ENCODE measurements at regions not wholly inside any gene's neighbourhood (a gene's known extent, or its start where the extent isn't known, plus 50 kb on each side); places are given as distances from the start of the nearest gene placed in this dataset.

GRCh38 chr14:95413289-95414215 is 93.8 kb upstream of the CLMN start:
- DNase-seq (ENCODE audit: low read depth in 2 of 2, low spot score in 1 of 2), result no peak

DNA sequence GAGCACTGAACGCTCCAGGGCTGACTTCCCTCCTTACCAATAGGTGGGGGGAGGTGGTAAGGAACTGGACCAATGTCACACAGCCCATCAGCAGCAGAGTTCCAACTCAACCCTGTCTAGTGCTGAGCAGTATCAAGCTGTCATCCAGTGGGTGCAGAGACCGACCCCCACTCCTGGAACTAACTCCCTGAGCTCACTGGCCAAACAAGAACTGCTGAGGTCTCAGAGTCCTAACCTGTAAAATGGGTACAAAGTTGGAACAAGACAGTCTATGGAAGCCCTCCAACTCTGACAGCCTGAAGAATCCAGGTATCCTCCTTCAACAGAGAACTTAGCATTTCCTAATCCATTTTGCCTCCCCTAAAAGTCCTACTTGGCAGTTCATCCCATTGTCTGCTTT is 91.1 kb upstream of the CLMN start:
- DNase-seq (ENCODE audit: low read depth in 2 of 2, low spot score in 1 of 2), result no peak

- DNase-seq (ENCODE audit: low read depth in 2 of 2, low spot score in 1 of 2), result no peak
These were observed 90.0 kb upstream of the CLMN start for GRCh38 chr14:95409477-95410272.

- no peak for DNase-seq (ENCODE audit: low read depth in 2 of 2, low spot score in 1 of 2)
These were observed 89.2 kb upstream of the CLMN start for GRCh38 chr14:95408731-95409476.

- no peak for DNase-seq (ENCODE audit: low read depth in 2 of 2, low spot score in 1 of 2)
These were observed 87.6 kb upstream of the CLMN start for GRCh38 chr14:95407354-95407753.

DNA sequence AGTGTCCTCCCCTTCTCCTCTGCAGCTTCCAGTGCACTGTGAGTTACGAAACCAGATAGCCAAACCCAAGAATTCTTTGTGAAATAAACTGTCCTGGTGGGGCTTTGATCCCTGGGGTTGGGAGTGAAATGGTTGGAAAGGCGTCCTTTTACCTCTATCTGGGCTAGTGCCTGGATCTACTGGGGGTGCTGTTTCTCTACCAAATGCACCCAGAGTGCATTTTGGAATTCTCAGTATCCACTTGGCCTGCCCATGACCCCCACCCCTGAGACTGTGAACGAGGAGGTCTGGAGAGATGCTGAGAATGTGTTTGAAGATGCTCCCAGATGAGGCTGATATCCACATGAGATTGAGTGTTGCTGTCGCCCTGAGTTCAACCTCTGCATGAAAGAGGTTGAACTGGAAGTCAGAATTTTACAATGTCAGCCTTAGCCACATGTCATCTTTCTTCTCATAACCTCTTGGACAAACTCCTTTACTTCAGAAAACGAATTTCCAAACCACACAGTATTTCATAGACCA is 87.1 kb upstream of the CLMN start:
- DNase-seq (ENCODE audit: low read depth in 2 of 2, low spot score in 1 of 2), result no peak

GRCh38 chr14:95404583-95404982 is 84.9 kb upstream of the CLMN start:
- DNase-seq (ENCODE audit: low read depth in 2 of 2, low spot score in 1 of 2), result no peak

DNA sequence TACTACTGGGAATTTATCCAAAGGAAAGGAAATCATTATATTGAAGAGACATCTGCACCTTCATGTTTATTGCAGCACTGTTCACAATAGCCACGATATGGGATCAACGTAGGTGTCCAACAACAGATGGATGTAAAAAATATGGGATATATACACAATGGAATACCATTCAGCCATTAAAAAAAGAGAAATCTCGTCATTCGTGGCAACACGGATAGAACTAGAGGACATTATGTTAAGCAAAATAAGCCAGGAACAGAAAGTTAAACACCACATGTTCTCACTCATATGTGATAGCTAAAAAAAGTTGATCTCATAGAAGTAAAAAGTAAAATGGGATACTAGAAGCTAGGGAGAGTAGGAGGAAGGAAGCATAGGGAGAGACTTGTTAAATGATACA is 82.9 kb upstream of the CLMN start:
- no peak for DNase-seq (ENCODE audit: low read depth in 2 of 2, low spot score in 1 of 2)

DNA sequence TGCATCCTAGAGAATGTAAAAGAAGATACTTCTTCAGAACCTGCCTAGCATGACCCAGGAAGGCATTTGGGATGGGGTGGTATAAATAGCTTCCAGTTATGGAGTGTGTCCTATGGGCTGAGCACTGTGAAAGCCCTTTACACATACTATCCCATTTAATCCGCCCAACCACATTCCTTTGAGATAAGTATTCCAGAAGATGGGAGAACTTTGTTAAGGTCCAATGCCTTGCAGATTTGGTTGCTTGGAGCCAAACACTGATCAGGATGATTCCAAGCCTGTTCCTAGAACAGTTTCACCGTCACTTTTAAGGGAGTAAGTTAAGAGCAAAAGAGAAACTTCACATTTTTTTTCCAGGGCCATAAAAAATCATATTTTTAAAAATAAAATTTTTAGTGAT is 82.5 kb upstream of the CLMN start:
- DNase-seq (ENCODE audit: low read depth in 2 of 2, low spot score in 1 of 2), result no peak

DNA sequence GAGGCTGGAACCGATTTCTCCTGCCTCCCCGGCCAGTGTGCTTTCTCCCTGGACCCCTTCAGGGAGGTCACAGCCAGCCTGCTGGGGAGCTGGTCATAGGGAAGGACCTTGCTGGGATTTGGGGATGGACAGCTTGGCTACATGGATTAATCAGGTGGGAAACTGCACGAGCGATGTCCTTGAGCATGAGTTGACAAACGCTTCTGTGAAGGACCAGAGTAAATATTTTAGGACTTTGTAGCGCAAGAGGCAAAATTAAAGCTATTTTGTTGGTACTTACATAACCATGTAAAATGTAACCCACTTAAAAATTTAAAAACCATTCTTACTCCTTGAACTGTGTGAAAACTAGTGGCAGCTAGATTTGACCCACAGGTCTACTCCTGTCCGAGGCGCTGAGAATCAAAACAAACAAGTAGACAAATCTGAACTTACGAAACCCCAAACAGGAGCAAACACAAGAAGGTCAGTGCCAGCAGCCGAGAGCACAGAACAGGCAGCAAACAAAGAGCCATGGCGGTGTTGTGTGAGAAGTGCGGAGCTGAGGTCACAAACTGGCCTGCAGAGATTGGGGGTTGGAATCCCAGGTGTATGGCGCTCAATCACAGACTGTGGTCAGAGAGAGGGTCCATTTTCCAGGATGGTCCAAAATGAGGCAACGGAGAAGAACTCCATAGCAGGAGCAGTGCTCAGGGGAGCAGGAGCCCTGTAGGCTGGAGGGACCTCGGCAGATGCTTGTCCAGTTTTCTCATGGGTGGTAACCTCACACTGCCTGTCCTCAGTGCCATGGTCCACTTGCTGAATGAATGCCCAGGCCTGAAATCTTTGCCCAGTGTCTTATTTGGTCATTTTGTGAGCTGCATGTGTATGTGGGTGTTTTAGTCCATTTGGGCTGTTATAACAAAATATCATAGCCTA is 79.2 kb upstream of the CLMN start:
- DNase-seq (ENCODE audit: low read depth in 2 of 2, low spot score in 1 of 2), result no peak

GRCh38 chr14:95397325-95397724 is 77.6 kb upstream of the CLMN start:
- no peak for DNase-seq (ENCODE audit: low read depth in 2 of 2, low spot score in 1 of 2)

DNA sequence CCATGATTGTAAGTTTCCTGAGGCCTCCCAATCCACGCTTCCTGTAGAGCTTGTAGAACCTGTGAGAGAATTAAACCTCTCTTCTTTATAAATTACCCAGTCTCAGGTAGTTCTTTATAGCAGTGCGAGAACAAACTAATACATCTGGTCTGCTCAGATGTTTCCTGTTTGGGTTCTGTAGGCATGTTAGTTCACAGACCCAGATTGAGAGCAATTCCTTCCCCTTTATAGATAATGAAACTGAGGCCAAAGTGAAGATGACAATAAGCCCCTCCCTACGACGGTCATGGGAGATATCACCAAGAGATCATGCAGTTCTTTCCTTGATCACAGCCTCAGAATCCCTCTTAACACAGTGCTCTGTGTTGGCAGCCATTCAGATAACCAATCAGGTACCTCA is 76.5 kb upstream of the CLMN start:
- DNase-seq (ENCODE audit: low read depth in 2 of 2, low spot score in 1 of 2), result no peak

DNA sequence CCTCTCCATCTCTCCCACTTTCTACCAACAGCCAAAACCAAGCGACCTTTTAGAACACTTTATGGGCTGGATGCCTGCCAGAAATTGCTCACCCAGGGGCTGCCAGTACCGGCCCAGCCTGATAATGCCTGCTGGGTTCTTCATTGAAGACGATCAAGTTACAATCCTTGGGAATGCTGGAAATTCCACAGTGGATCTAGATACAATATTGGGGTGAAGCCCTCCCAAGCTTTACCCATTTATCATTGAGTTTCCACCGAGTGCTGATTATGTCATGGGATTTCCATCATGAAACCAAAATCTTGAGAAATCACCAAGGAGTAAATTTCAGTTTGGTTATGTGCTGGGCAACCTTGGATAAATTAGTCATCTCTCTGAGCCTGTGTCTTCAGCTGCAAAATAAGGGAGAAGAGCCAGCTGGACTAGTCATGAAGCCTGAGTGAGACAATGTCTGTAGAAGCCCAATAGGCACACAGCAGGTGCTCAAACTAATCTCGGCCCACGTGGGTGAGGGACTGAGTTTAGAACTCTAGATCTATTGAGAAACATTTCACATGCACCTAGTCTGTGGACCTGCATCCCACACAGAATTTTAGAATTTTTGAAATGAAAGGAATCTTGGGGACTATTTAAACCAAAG is 75.5 kb upstream of the CLMN start:
- no peak for DNase-seq (ENCODE audit: low read depth in 2 of 2, low spot score in 1 of 2)

- DNase-seq (ENCODE audit: low read depth in 2 of 2, low spot score in 1 of 2), result no peak
These were observed 74.8 kb upstream of the CLMN start for GRCh38 chr14:95394297-95395097.

DNA sequence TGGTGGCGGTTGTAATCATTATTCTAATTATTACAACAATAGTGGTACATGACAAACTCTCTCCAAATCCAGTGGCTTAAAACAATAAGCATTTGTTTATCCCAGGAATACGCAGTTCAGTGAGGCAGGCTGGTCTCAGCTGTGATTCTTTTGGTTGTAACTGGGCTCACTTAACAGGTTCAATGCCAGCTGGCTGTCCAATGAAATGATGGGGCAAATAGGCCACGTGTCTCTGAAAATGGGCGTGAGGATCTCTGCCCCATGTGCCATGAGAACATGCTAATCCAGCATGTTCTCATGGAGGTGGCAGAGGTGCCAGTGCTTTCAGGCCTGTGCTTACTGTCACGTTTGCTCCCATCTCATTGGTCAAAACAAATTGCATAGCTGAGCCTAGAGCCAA is 73.1 kb upstream of the CLMN start:
- no peak for DNase-seq (ENCODE audit: low read depth in 2 of 2, low spot score in 1 of 2)

- DNase-seq (ENCODE audit: low read depth in 2 of 2, low spot score in 1 of 2), result no peak
These were observed 71.6 kb upstream of the CLMN start for GRCh38 chr14:95391331-95391730.

DNA sequence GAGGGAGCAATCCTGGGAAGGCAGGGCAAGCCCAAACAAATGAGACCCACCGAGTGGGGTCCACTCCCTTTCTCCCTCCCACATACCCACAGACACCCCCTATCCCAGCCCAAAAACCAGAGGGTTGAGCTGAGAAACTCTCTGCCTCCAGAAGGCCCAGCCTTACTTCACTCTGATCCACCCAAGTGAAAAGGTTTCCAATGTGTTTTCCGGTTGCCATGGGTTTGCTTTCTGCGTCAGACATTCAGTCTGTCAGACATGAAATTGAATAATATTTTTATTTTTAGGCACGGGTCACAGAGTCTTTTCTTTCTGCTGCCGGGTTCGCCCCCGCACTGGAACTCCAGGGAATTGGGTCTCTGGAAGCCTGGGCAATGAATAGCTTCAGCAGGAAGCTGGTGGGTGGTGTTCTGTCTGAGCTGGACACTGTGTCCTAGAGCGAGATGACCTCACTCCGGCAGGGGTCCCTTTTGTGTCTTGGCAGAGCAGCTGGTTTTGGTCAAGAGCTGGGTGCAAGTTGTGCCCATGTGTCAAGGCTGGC is 69.8 kb upstream of the CLMN start:
- no peak for DNase-seq (ENCODE audit: low read depth in 2 of 2, low spot score in 1 of 2)

DNA sequence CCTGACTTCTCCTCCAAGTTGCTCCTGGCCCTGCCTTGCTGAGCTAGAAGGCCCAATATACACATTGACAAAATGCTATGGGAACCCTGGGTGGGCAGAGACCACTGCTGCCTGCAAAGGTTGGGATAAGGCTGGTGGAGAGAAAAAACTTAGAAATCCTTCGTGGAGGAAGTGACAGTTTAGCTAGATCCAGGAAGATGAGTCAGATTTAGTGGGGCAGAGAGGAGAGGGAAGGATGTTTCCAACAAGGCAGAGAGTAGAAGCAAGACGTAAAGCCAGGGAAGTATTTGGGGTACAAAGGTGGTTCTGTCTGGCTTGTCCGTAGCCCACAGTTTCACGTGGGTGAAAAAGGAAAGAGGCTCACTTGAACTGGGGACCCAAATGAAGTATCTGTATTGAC is 69.0 kb upstream of the CLMN start:
- no peak for DNase-seq (ENCODE audit: low read depth in 2 of 2, low spot score in 1 of 2)

All from stimulated activated CD8-positive, alpha-beta memory T cell treated with anti-CD3 and anti-CD28 coated beads, Interleukin-4, amount 100 ng/mL, for 4 hours (primary cell).